Glomerular endothelial cell (primary cell): ENCODE measurements at regions not wholly inside any gene's neighbourhood (a gene's known extent, or its start where the extent isn't known, plus 50 kb on each side); places are given as distances from the start of the nearest gene placed in this dataset.
"Not testable (repeated sequence)": the region's sequence is repeated elsewhere in the genome, so short reads cannot be mapped to it uniquely, and the experiment has no call there.

Experiments used
- DNase-seq: peaks from one replicate; pipeline ENCODE4 v3.0.0-alpha.2; 2011; ENCODE audit warnings: low read depth, low spot score; ENCODE audit errors: extremely low read depth

GRCh38 chr5:87765009-87765408, 352.3 kb upstream of the CCNH start:
- DNase-seq = no peak

GRCh38 chr5:87762631-87763030, 349.9 kb upstream of the CCNH start:
- DNase-seq = no peak

- DNase-seq = no peak
Observed at GRCh38 chr5:87756951-87757350, 344.2 kb upstream of the CCNH start.

- no peak for DNase-seq
Observed at GRCh38 chr5:87755360-87755759, 342.6 kb upstream of the CCNH start.

GRCh38 chr5:87754009-87754757, 341.5 kb upstream of the CCNH start:
- no peak for DNase-seq

- DNase-seq = no peak
Observed at GRCh38 chr5:87752362-87752761, 339.6 kb upstream of the CCNH start.

- no peak for DNase-seq
Observed at GRCh38 chr5:87751824-87752223, 339.1 kb upstream of the CCNH start.

GRCh38 chr5:87746891-87747377, 334.2 kb upstream of the CCNH start:
- DNase-seq = no peak

GRCh38 chr5:87746341-87746740, 333.6 kb upstream of the CCNH start:
- no peak for DNase-seq

- DNase-seq = no peak
Observed at GRCh38 chr5:87741881-87742280, 329.2 kb upstream of the CCNH start.

- no peak for DNase-seq
Observed at GRCh38 chr5:87735923-87736322, 323.2 kb upstream of the CCNH start.

GRCh38 chr5:87733897-87734296, 321.2 kb upstream of the CCNH start:
- DNase-seq = no peak

- no peak for DNase-seq
Observed at GRCh38 chr5:87732875-87733768, 320.4 kb upstream of the CCNH start.

- no peak for DNase-seq
Observed at GRCh38 chr5:87729781-87730180, 317.1 kb upstream of the CCNH start.

- no peak for DNase-seq
Observed at GRCh38 chr5:87722286-87722685, 309.6 kb upstream of the CCNH start.

GRCh38 chr5:87718224-87718925, 305.6 kb upstream of the CCNH start:
- DNase-seq = not testable (repeated sequence)

- no peak for DNase-seq
Observed at GRCh38 chr5:87717761-87718160, 305.0 kb upstream of the CCNH start.

- no peak for DNase-seq
Observed at GRCh38 chr5:87705876-87706275, 293.1 kb upstream of the CCNH start.

GRCh38 chr5:87686975-87687374, 274.2 kb upstream of the CCNH start:
- DNase-seq = no peak

GRCh38 chr5:87686018-87686417, 273.3 kb upstream of the CCNH start:
- DNase-seq = no peak

GRCh38 chr5:87674235-87674634, 261.5 kb upstream of the CCNH start:
- no peak for DNase-seq
